Endothelial cell (in vitro differentiated cells): ENCODE measurements at regions not wholly inside any gene's neighbourhood (a gene's known extent, or its start where the extent isn't known, plus 50 kb on each side); places are given as distances from the start of the nearest gene placed in this dataset.
A peak's percentile ranks its signal among the peaks of the same experiment; 100 is the strongest.

Experiments used
- DNase-seq: peaks from one replicate; pipeline ENCODE4 v3.0.0; 2021; ENCODE audit warnings: low spot score
- H3K27ac Mint-ChIP-seq: one replicate; pipeline ENCODE4 v1.8.0; 2021; ENCODE audit warnings: mixed read lengths, inconsistent platforms; ENCODE audit not compliant: unreplicated experiment
- H3K27me3 Mint-ChIP-seq: one replicate; pipeline ENCODE4 v1.8.0; 2021; ENCODE audit warnings: mild to moderate bottlenecking, moderate library complexity, mixed read lengths, inconsistent platforms; ENCODE audit not compliant: unreplicated experiment
- H3K36me3 Mint-ChIP-seq: one replicate; pipeline ENCODE4 v1.8.0; 2021; ENCODE audit warnings: mild to moderate bottlenecking, low read depth, mixed read lengths, inconsistent platforms; ENCODE audit not compliant: unreplicated experiment
- H3K4me1 Mint-ChIP-seq: one replicate; pipeline ENCODE4 v1.8.0; 2021; ENCODE audit warnings: mild to moderate bottlenecking, mixed read lengths, inconsistent platforms; ENCODE audit not compliant: unreplicated experiment
- H3K4me3 Mint-ChIP-seq: one replicate; pipeline ENCODE4 v1.8.0; 2021; ENCODE audit warnings: mild to moderate bottlenecking, mixed read lengths, inconsistent platforms; ENCODE audit not compliant: unreplicated experiment
- H3K9me3 Mint-ChIP-seq: one replicate; pipeline ENCODE4 v1.8.0; 2021; ENCODE audit warnings: mixed read lengths, inconsistent platforms; ENCODE audit not compliant: unreplicated experiment
- TF ChIP-seq, protein P1 (sequence below): fragments of 200-600 bp; sonication (generic); IDR thresholded peaks from one replicate; pipeline ENCODE4 v1.5.0; 2021; ENCODE audit warnings: antibody characterized with exemption; ENCODE audit not compliant: unreplicated experiment

DNA sequence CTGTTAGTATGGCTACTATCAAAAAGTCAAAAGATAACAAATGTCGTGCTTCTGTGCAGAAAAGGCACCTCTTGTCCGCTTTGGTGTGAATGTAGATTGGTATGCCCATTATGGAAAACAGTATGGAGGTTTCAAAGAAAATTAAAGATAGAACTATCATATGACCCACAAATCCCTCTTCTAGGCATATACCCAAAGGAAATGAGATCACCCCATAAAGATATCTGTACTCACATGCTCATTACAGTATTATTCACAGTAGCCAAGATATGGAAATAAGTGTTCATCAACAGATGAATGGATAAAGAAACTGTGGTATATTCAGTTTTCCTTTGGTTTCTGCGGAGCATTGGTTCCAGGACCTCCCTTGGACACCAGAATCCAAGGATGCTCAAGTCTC is 180.5 kb upstream of the PPP1R3A start:
- TF ChIP-seq, protein P1, sequence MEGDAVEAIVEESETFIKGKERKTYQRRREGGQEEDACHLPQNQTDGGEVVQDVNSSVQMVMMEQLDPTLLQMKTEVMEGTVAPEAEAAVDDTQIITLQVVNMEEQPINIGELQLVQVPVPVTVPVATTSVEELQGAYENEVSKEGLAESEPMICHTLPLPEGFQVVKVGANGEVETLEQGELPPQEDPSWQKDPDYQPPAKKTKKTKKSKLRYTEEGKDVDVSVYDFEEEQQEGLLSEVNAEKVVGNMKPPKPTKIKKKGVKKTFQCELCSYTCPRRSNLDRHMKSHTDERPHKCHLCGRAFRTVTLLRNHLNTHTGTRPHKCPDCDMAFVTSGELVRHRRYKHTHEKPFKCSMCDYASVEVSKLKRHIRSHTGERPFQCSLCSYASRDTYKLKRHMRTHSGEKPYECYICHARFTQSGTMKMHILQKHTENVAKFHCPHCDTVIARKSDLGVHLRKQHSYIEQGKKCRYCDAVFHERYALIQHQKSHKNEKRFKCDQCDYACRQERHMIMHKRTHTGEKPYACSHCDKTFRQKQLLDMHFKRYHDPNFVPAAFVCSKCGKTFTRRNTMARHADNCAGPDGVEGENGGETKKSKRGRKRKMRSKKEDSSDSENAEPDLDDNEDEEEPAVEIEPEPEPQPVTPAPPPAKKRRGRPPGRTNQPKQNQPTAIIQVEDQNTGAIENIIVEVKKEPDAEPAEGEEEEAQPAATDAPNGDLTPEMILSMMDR, result no peak
- H3K4me3 Mint-ChIP-seq, result no peak overlapping the region
- H3K9me3 Mint-ChIP-seq, result no peaks in the 10 kb centered on the region
- H3K27me3 Mint-ChIP-seq, result no peaks in the 10 kb centered on the region
- no peak for DNase-seq
- no peaks in the 10 kb centered on the region for H3K36me3 Mint-ChIP-seq
- no peaks in the 10 kb centered on the region for H3K4me1 Mint-ChIP-seq
- no peak overlapping the region for H3K27ac Mint-ChIP-seq

DNA sequence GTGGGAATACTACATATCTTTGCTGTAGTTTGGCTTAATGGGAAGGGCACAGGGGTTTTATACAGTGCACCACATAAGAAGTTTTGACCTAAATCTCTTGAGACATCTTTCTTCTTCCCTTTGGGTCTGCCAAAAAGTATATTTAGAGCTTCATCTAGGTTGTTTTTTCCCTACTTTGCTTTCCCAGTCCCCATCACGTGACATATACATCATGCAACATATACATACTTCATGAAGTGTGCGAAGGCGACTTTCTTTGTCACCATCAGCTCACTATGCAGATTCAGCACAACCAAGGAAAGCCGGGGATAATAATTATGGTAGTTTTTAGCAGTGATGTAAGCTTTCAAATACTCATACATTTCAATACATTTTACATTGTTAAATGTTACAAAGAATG is 177.1 kb upstream of the PPP1R3A start:
- Mint-ChIP-seq H3K27me3 (no peaks in the 10 kb centered on the region), H3K4me3 (no peak overlapping the region), H3K27ac (no peak overlapping the region), H3K4me1 (no peaks in the 10 kb centered on the region), H3K36me3 (no peaks in the 10 kb centered on the region), H3K9me3 (no peaks in the 10 kb centered on the region)
- TF ChIP-seq, protein P1, result no peak
- DNase-seq, result no peak

DNA sequence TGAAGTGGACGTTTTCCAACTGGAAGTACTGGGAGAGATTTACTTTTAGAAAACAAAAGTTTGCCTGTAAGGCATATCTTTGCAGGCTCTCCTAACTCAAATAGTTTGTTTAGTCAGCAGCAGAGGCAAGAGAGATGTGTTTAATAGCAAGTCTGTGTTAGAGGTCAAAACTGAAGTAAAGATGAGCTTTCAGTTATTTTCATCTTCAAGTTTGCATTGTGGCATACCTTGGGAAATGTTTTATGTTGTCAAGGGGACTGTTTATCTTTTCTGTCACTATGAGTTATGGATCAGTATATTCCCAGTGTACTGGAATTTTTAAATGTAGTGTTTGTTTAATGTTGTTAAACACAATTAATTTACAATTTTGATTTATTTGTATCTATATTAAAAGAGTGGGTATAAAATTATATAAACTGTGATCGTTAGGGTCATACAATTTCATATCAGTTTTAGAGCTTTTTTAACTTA is 169.7 kb upstream of the PPP1R3A start:
- Mint-ChIP-seq H3K9me3 (no peaks in the 10 kb centered on the region), H3K4me1 (peaks cover 22% of the 10 kb centered on the region), H3K4me3 (peak overlapping the region; percentile 93), H3K27ac (no peak overlapping the region), H3K36me3 (no peaks in the 10 kb centered on the region), H3K27me3 (peaks cover 19% of the 10 kb centered on the region)
- TF ChIP-seq, protein P1, result no peak
- DNase-seq, result no peak

DNA sequence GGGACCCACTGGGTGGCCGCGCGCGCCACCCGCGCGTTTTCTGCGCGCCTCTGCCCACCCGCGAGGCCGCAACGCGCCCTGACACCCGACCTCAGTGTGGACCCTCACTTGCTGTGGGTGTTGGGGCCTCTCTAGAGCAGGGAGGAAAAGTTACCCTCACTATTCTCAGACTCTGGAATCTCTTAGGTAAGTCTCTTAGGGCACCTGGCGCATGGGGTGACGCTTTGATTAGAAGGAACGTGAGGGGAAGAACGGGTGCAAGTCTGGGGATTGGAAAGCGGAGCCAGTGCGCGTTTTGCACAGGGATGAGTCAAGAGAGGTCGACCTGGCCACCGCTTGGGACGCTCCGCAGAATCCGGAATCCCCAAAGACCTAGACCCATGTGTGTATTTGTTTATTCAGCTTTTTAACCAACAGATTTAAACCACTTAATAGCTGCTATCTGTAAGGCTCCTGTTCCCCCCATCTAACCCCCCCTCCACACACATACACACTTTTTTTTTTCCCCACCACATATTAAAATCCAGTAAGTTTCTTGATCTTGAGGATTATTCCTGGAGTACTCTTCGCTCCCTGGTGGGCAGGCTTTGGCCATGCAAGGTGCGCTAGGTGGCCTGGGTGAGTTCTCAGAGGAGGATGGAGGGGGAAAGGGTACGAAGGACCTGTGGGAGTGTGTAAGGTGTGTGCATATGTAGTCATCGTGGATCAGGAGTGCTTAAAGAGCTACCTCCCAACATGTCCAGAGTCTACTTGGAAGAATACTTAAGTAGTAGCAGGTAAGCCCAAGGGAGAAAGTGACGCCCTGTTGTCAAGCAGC is 169.1 kb upstream of the PPP1R3A start:
- Mint-ChIP-seq H3K27me3 (peaks cover 19% of the 10 kb centered on the region), H3K36me3 (no peaks in the 10 kb centered on the region), H3K4me3 (peak overlapping the region; percentile 93), H3K9me3 (no peaks in the 10 kb centered on the region), H3K4me1 (peaks cover 22% of the 10 kb centered on the region), H3K27ac (no peak overlapping the region)
- peak; percentile 14 for DNase-seq
- TF ChIP-seq, protein P1, result no peak

DNA sequence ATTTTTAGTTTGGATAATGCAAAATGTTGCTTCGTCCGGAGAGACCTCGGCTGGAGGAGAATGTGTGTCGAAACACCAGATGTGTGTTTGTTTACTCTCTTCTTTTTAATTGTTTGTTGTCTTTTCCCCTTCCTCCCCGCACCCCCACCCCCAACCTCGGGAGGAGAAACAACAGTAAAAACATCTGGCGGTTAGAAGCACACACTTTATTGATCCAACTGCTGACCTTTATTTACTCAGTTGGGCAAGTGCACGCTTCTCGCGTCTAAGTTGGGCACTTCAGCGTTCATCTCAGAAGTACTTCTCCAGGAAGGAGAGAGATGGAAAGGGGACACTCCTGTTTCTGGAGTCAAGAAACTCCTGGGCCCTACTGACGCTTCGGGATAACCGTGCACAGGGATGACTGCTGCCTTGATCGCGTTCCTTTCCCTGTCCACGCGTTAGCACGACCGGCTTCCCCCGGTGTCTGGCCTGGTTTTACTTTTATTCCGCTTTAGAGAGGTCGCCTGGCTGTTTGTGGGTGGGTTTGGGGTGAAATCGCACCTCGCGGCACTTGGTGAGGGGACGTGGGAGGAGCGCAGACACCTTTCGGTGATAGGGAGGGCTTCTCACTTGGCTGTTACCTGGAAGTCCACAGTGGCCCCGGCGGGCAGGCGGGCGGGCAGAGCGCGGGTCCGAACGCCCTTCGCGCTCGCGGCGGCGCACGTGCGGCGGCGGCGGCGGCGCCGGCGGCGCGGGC is 168.3 kb upstream of the PPP1R3A start:
- no peaks in the 10 kb centered on the region for H3K9me3 Mint-ChIP-seq
- H3K4me3 Mint-ChIP-seq, result peak overlapping the region; percentile 95
- peaks cover 19% of the 10 kb centered on the region for H3K27me3 Mint-ChIP-seq
- TF ChIP-seq, protein P1, result no peak
- H3K4me1 Mint-ChIP-seq, result peaks cover 22% of the 10 kb centered on the region
- H3K36me3 Mint-ChIP-seq, result no peaks in the 10 kb centered on the region
- peak; percentile 33 for DNase-seq
- peak overlapping the region; percentile 64 for H3K27ac Mint-ChIP-seq
